BLaER1 (cell line): ENCODE measurements at regions not wholly inside any gene's neighbourhood (a gene's known extent, or its start where the extent isn't known, plus 50 kb on each side); places are given as distances from the start of the nearest gene placed in this dataset.
"Not testable (repeated sequence)": the region's sequence is repeated elsewhere in the genome, so short reads cannot be mapped to it uniquely, and the experiment has no call there.

Experiments used
- H3K27ac ChIP-seq: shearing (Covaris generic); formaldehyde crosslinking; 2 replicates; pipeline ENCODE4 v1.8.1; 2022
- H3K27me3 ChIP-seq: shearing (Covaris generic); formaldehyde crosslinking; 2 replicates; pipeline ENCODE4 v1.8.1; 2022
- H3K36me3 ChIP-seq: shearing (Covaris generic); formaldehyde crosslinking; 2 replicates; pipeline ENCODE4 v1.8.1; 2022
- H3K4me1 ChIP-seq: shearing (Covaris generic); formaldehyde crosslinking; 2 replicates; pipeline ENCODE4 v1.8.1; 2022
- H3K4me2 ChIP-seq: shearing (Covaris generic); formaldehyde crosslinking; 2 replicates; pipeline ENCODE4 v1.8.1; 2022
- H3K4me3 ChIP-seq: shearing (Covaris generic); formaldehyde crosslinking; 2 replicates; pipeline ENCODE4 v1.8.1; 2022
- H3K9ac ChIP-seq: shearing (Covaris generic); formaldehyde crosslinking; 2 replicates; pipeline ENCODE4 v1.8.1; 2022
- H3K9me3 ChIP-seq: shearing (Covaris generic); formaldehyde crosslinking; 2 replicates; pipeline ENCODE4 v1.8.1; 2022
- H4K20me1 ChIP-seq: shearing (Covaris generic); formaldehyde crosslinking; 2 replicates; pipeline ENCODE4 v1.8.1; 2022
- Cebpa-rat ChIP-seq: shearing (Covaris generic); IDR thresholded peaks from 2 replicates; pipeline ENCODE4 v1.8.1; 2022

DNA sequence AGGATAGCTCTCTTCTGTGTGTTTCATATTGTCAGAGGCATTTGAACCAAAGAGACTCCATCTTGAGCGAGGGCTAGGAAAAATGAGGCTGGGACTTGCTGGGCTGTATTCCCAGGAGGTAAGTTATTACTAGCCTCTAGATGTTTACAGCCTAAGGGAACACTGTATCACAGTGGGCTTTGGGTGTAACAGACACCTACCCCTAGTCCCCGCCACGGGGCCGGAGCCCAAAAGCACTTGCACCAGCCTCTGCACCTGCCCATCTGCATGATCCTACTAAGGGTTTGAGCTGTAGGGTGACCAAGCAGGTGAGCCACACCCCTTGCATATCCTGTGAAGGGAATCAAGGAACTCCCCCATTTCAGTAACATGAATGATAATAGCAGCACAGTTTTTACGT is 1972.2 kb downstream of the OLFM4 start:
- no peak overlapping the region for H3K4me3 ChIP-seq
- no peak overlapping the region for H3K27ac ChIP-seq
- no peak overlapping the region for H3K4me2 ChIP-seq
- H3K9me3 ChIP-seq, result peaks cover 7% of the 10 kb centered on the region
- H3K27me3 ChIP-seq, result no peaks in the 10 kb centered on the region
- no peaks in the 10 kb centered on the region for H4K20me1 ChIP-seq
- no peaks in the 10 kb centered on the region for H3K4me1 ChIP-seq
- H3K9ac ChIP-seq, result no peak overlapping the region
- no peak for TF ChIP-seq Cebpa-rat
- H3K36me3 ChIP-seq, result no peaks in the 10 kb centered on the region

DNA sequence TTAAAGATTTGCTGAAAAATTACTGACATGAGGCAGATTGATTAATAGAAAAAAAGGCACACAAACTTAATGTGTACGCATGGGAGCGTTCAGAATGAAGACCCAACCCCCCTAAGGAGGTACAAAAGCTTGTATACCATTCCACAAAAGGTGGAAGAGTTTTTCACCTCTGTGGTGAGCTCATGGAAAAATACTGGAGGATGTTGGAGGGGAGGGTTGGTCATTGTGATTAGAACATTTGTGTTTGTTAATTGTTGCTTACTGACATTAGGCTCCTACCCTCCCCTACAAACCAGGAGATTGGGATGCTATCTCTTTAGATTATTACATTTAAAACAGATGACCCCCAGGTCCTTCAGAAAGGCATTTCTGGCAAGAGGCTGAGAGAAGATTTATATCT is 1973.3 kb downstream of the OLFM4 start:
- H4K20me1 ChIP-seq, result no peaks in the 10 kb centered on the region
- no peaks in the 10 kb centered on the region for H3K4me1 ChIP-seq
- no peak overlapping the region for H3K4me2 ChIP-seq
- no peaks in the 10 kb centered on the region for H3K36me3 ChIP-seq
- no peaks in the 10 kb centered on the region for H3K9me3 ChIP-seq
- H3K4me3 ChIP-seq, result no peak overlapping the region
- no peak for TF ChIP-seq Cebpa-rat
- H3K27ac ChIP-seq, result no peak overlapping the region
- no peak overlapping the region for H3K9ac ChIP-seq
- H3K27me3 ChIP-seq, result no peaks in the 10 kb centered on the region

DNA sequence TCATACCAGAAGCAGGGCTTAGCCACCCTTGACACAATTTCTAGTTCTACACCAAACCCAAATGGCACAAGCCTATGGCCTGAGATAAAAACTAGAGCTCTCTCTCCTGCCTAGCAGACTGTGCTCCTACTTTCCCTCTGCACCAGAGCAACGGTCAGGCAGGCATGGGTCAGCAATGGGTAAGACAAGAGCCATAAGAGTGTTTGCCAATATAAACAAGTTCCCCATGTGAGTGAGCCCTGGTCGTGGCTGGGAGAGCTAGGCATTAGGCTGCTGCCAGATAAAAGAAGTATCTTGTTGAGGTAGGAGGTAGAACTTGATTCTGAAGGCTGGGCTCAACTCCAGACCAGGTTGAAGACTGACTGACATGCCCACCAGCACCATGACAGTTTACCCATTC is 1979.1 kb downstream of the OLFM4 start:
- no peak for TF ChIP-seq Cebpa-rat
- Histone ChIP-seq H3K4me2 (no peak overlapping the region), H3K27me3 (no peaks in the 10 kb centered on the region), H3K9ac (no peak overlapping the region), H3K36me3 (no peaks in the 10 kb centered on the region), H3K27ac (no peak overlapping the region), H3K4me3 (no peak overlapping the region), H3K4me1 (no peaks in the 10 kb centered on the region), H4K20me1 (no peaks in the 10 kb centered on the region), H3K9me3 (no peaks in the 10 kb centered on the region)

DNA sequence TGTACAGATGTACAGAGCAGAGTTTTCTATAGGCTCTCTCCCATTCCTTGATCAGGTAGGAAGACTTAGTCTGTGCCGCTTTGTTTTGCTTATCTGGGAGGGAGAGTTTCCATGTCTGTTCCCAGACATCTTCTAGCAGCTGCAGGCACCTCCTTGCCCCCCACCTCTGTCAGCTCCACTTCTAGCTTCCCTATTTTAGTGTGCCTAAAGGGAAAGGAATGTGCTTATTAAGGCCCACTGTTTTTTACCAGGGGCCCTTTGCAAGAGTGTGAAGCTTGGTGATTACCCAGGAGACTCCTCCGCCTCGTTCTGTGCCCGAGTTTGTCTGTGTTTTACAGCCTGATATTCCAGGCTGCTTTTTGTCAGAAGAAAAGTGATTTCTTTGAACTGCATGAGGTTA is 1984.4 kb downstream of the OLFM4 start:
- Histone ChIP-seq H3K9ac (no peak overlapping the region), H3K27me3 (no peaks in the 10 kb centered on the region), H3K4me2 (no peak overlapping the region), H3K27ac (no peak overlapping the region), H3K36me3 (no peaks in the 10 kb centered on the region), H3K4me3 (no peak overlapping the region), H3K9me3 (no peaks in the 10 kb centered on the region), H3K4me1 (no peaks in the 10 kb centered on the region), H4K20me1 (no peaks in the 10 kb centered on the region)
- no peak for TF ChIP-seq Cebpa-rat

- H3K4me1 ChIP-seq, result no peaks in the 10 kb centered on the region
- H4K20me1 ChIP-seq, result no peaks in the 10 kb centered on the region
- peaks cover 18% of the 10 kb centered on the region for H3K9me3 ChIP-seq
These were observed 2000.7 kb downstream of the OLFM4 start for GRCh38 chr13:55029280-55029679.

DNA sequence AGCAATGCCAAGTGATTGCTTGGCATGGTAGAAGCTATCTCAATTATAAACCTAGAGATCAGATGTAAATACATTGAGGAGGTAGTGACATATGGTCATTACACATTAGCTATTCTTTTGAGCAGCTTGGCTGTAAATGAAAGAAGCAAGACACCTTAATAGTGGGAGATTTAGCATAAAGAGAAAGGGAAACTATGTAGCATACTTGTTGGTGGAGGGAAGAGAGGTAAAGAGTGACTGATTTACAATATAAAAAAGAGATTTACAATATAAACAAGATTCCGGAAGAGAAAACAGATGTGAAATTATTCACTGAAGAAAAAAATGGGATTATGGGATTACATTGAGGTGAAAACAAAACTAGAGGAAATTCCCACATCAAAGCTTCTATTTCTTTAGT is 2009.6 kb downstream of the OLFM4 start:
- H4K20me1 ChIP-seq, result no peaks in the 10 kb centered on the region
- no peaks in the 10 kb centered on the region for H3K9me3 ChIP-seq
- no peak overlapping the region for H3K4me2 ChIP-seq
- H3K4me3 ChIP-seq, result no peak overlapping the region
- no peak overlapping the region for H3K9ac ChIP-seq
- TF ChIP-seq Cebpa-rat, result no peak
- no peak overlapping the region for H3K27ac ChIP-seq
- no peaks in the 10 kb centered on the region for H3K36me3 ChIP-seq
- no peaks in the 10 kb centered on the region for H3K4me1 ChIP-seq
- H3K27me3 ChIP-seq, result no peaks in the 10 kb centered on the region

More at GRCh38 chr13:55029280-55029679, 2000.7 kb downstream of the OLFM4 start:
- Histone ChIP-seq H3K27ac (no peak overlapping the region), H3K4me2 (no peak overlapping the region), H3K9ac (no peak overlapping the region), H3K27me3 (0 out of 2 replicates have a peak, but pooled peaks cover 4% of the 10 kb centered on the region), H3K4me3 (no peak overlapping the region), H3K36me3 (no peaks in the 10 kb centered on the region)
- no peak; the same call in 1 of the 2 replicates for TF ChIP-seq Cebpa-rat

- not testable (repeated sequence) for H3K27me3 ChIP-seq, H3K9ac ChIP-seq, H3K9me3 ChIP-seq, H3K4me2 ChIP-seq, H4K20me1 ChIP-seq, H3K4me1 ChIP-seq, H3K4me3 ChIP-seq, H3K27ac ChIP-seq, H3K36me3 ChIP-seq
These were observed 2025.4 kb downstream of the OLFM4 start for GRCh38 chr13:55053891-55054550.

- H3K4me3 ChIP-seq, H3K9me3 ChIP-seq, H4K20me1 ChIP-seq, H3K4me2 ChIP-seq, H3K4me1 ChIP-seq, H3K27ac ChIP-seq, H3K9ac ChIP-seq, H3K36me3 ChIP-seq, H3K27me3 ChIP-seq: not testable (repeated sequence)
These were observed 2027.1 kb downstream of the OLFM4 start for GRCh38 chr13:55055666-55056065.

DNA sequence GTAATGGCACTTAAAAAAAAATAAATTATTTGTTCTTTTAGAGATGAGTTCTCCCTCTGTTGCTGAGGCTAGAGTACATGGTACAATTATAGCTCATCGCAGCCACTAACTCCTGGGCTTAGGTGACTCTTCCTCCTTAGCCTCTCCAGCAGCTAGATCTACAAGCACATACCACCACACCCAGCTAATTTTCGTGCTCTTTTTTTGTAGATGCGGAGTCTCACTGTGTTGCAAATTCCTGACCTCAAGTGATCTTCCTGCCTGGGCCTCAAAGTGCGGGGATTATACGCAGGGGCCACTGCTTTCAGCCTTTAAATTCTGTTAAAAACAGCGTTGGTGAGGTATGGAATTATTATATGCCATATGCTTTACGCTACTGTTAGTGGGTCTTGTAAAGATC is 2034.0 kb downstream of the OLFM4 start:
- no peak overlapping the region for H3K9ac ChIP-seq
- no peaks in the 10 kb centered on the region for H3K27me3 ChIP-seq
- H3K9me3 ChIP-seq, result no peaks in the 10 kb centered on the region
- no peak overlapping the region for H3K4me3 ChIP-seq
- TF ChIP-seq Cebpa-rat, result no peak
- H3K27ac ChIP-seq, result no peak overlapping the region
- H3K4me1 ChIP-seq, result no peaks in the 10 kb centered on the region
- H3K4me2 ChIP-seq, result no peak overlapping the region
- no peaks in the 10 kb centered on the region for H3K36me3 ChIP-seq
- no peaks in the 10 kb centered on the region for H4K20me1 ChIP-seq

DNA sequence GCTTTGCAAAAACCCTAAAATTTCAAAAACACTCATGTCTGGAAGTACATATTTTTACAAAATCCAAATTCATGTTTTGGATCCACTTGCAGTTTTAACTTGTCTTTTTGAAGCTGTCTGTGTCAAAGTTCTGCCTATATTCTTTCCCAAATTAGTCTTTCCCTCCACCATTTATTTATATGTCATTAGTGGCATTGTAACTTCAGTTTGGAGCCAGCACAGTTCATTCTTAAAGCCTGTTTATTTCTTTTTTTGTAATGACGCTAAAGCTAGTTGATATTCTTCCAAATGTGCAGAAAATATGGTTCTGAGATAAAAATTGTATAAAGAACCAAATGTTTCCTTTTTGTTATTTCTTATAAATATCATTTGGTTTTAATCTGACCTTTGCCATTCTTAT is 2039.3 kb downstream of the OLFM4 start:
- Histone ChIP-seq H3K4me1 (no peaks in the 10 kb centered on the region), H3K4me2 (no peak overlapping the region), H3K9ac (no peak overlapping the region), H3K27ac (no peak overlapping the region), H3K4me3 (no peak overlapping the region), H3K36me3 (no peaks in the 10 kb centered on the region), H3K27me3 (no peaks in the 10 kb centered on the region), H4K20me1 (no peaks in the 10 kb centered on the region), H3K9me3 (no peaks in the 10 kb centered on the region)
- TF ChIP-seq Cebpa-rat, result no peak

DNA sequence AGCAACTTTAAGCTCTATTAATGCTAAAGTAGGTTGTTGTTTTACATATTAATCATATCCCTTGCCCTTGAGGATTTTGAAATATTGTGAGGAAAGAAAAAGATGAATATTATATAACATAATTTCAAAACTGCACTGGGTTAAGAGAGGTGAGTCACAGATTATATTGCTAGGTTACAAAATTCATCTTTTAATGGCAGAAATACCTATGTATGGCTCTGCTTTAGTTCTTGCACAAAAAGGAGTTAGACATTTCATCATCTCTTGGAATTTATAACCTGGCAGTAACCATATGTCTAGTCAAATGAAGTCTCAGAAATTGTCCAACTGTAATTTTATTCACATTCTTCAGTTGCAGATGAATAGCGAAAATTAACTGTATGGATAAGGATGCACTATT is 2041.1 kb downstream of the OLFM4 start:
- H3K4me3 ChIP-seq, result no peak overlapping the region
- H3K27me3 ChIP-seq, result no peaks in the 10 kb centered on the region
- H3K9ac ChIP-seq, result no peak overlapping the region
- H4K20me1 ChIP-seq, result no peaks in the 10 kb centered on the region
- no peak for TF ChIP-seq Cebpa-rat
- H3K4me1 ChIP-seq, result no peaks in the 10 kb centered on the region
- H3K4me2 ChIP-seq, result no peak overlapping the region
- no peaks in the 10 kb centered on the region for H3K36me3 ChIP-seq
- no peak overlapping the region for H3K27ac ChIP-seq
- no peaks in the 10 kb centered on the region for H3K9me3 ChIP-seq
